HepG2 (cell line): ENCODE measurements at regions not wholly inside any gene's neighbourhood (a gene's known extent, or its start where the extent isn't known, plus 50 kb on each side); places are given as distances from the start of the nearest gene placed in this dataset.

ENCODE experiments used
- ATAC-seq: fragments of 200-7000 bp; cut with Tn5 transposase; 3 replicates; pipeline ENCODE4 v1.9.1; 2020; ENCODE audit warnings: mild to moderate bottlenecking, moderate library complexity
- BruUV-seq: library from RNA; stranded (reverse); fragments of 400-500 nt; replicated peaks from 2 replicates; lab custom pipeline; 2021; lab: Mats Ljungman, UMichigan
- CTCF ChIA-PET: fragments of 300-600 bp; formaldehyde crosslinking; extraction: SDS; loops from one replicate; lab custom pipeline; 2021; ENCODE audit warnings: low total read pairs, inconsistent platforms, low intra/inter-chr PET ratio; lab: Yijun Ruan, JAX
- POLR2A ChIA-PET: fragments of 350-600 bp; sonication (Branson Sonifier 250); formaldehyde crosslinking; loops from one replicate; lab custom pipeline; 2020; ENCODE audit warnings: antibody characterized with exemption, inconsistent platforms; lab: Yijun Ruan, JAX
- DNase-seq: peaks from one replicate; pipeline ENCODE4 v3.0.0-alpha.2; 2015; ENCODE audit warnings: low spot score
- FAIRE-seq: peaks from 3 replicates; lab custom pipeline; 2011; peaks lifted over from hg19 to GRCh38; lab: Jason Lieb, UNC
- H2AFZ ChIP-seq: one replicate; pipeline ENCODE4 v1.6.1; 2011; ENCODE audit warnings: low read length, inconsistent platforms
- H3K27ac ChIP-seq: fragments of 300-600 bp; 3 replicates; pipeline ENCODE4 v1.8.0; 2011; ENCODE audit warnings: mixed run types, mild to moderate bottlenecking, mixed read lengths, low read length, inconsistent platforms; ENCODE audit not compliant: insufficient read depth; ENCODE audit errors: extremely low read length
- H3K27me3 ChIP-seq, 2 experiments: fragments of 200-600 bp in 1 of 2; 2 replicates in 1 of 2; 3 replicates in 1 of 2; pipeline versions ENCODE4 v1.6.0 to v1.8.0; 2011; ENCODE audit warnings: low read length in 2 of 2, mild to moderate bottlenecking in 2 of 2, moderate library complexity in 2 of 2, inconsistent platforms in 1 of 2; ENCODE audit not compliant: insufficient read depth in 2 of 2, control insufficient read depth in 1 of 2
- H3K36me3 ChIP-seq, 2 experiments: fragments of 200-600 bp in 1 of 2; replicated peaks in 1 of 2; 2 replicates in 1 of 2; 3 replicates in 1 of 2; pipeline versions ENCODE4 v1.5.1 to v1.8.0; 2011; ENCODE audit warnings: low read length in 2 of 2, inconsistent platforms in 1 of 2; ENCODE audit not compliant: insufficient read depth in 2 of 2, control insufficient read depth in 1 of 2
- H3K4me1 ChIP-seq: 2 replicates; pipeline ENCODE4 v1.5.1; 2012; ENCODE audit warnings: low read length, inconsistent platforms; ENCODE audit not compliant: insufficient read depth
- H3K4me2 ChIP-seq: 2 replicates; pipeline ENCODE4 v1.6.0; 2011; ENCODE audit warnings: low read depth, low read length, inconsistent platforms
- H3K4me3 ChIP-seq, 3 experiments: fragments of 200-600 bp in 1 of 3; sonication (generic), shearing (Covaris generic) in 1 of 3; replicated peaks in 1 of 3; 2 replicates each; pipeline ENCODE4 v1.5.1; 2011 to 2016; ENCODE audit warnings: low read length in 3 of 3, inconsistent platforms in 2 of 3, low read depth in 2 of 3, mild to moderate bottlenecking in 2 of 3, control low read depth in 1 of 3, mixed read lengths in 1 of 3; ENCODE audit not compliant: insufficient read depth in 1 of 3
- H3K79me2 ChIP-seq: one replicate; pipeline ENCODE4 v1.6.1; 2011; ENCODE audit warnings: low read length, inconsistent platforms; ENCODE audit not compliant: insufficient read depth
- H3K9ac ChIP-seq: 2 replicates; pipeline ENCODE4 v1.6.0; 2011; ENCODE audit warnings: mild to moderate bottlenecking, low read depth, low read length, inconsistent platforms; ENCODE audit not compliant: insufficient read depth
- H3K9me3 ChIP-seq: 2 replicates; pipeline ENCODE4 v1.5.1; 2012; ENCODE audit warnings: mild to moderate bottlenecking, low read length
- H4K20me1 ChIP-seq: 2 replicates; pipeline ENCODE4 v1.6.0; 2011; ENCODE audit warnings: inconsistent platforms, mild to moderate bottlenecking, low read length, moderate library complexity; ENCODE audit not compliant: insufficient read depth
- CEBPB ChIP-seq: IDR thresholded peaks from 2 replicates; pipeline ENCODE4 v1.6.1; 2011; ENCODE audit warnings: low read depth, low read length, improper control_type of control experiment, borderline replicate concordance
- KDM2A ChIP-seq: sonication (generic); formaldehyde crosslinking; IDR thresholded peaks from 2 replicates; pipeline ENCODE4 v1.4.0; 2020; ENCODE audit warnings: low read depth, missing genetic modification reagents, borderline replicate concordance
- ZBTB34 ChIP-seq: sonication (generic); formaldehyde crosslinking; IDR thresholded peaks from 2 replicates; pipeline ENCODE4 v1.8.0; 2022; ENCODE audit warnings: mild to moderate bottlenecking, missing genetic modification reagents
- ZBTB38 ChIP-seq: sonication (generic); formaldehyde crosslinking; IDR thresholded peaks from 2 replicates; pipeline ENCODE4 v1.5.1; 2020; ENCODE audit warnings: mild to moderate bottlenecking, missing genetic modification reagents
- ZNF263 ChIP-seq: sonication (generic); formaldehyde crosslinking; IDR thresholded peaks from 2 replicates; pipeline ENCODE4 v1.4.0; 2020; ENCODE audit warnings: missing genetic modification reagents
- WGBS: methylation state at CpG from one replicate; pipeline ENCODE4 v1.1.6; 2017; ENCODE audit warnings: low lambda C conversion rate; 5-methylcytosine and 5-hydroxymethylcytosine counted together
- in situ Hi-C: cut with HindIII; loops from 2 replicates; pipeline ENCODE4 v1.10.0; 2017; ENCODE audit warnings: low pct_unique_long_range_greater_than_20kb; ENCODE audit not compliant: extremely low pct_ligation_motif_present
- intact Hi-C: fragments of 100-400 bp; cut with micrococcal nuclease; formaldehyde crosslinking; loops from one replicate; pipeline ENCODE4 v1.10.0; 2022; ENCODE audit not compliant: unreplicated experiment
- TF ChIP-seq, protein P1 (sequence below): sonication (generic); formaldehyde crosslinking; IDR thresholded peaks from 2 replicates; pipeline ENCODE4 v1.4.0; 2020; ENCODE audit warnings: missing genetic modification reagents
- TF ChIP-seq, protein P2 (sequence below): sonication (generic); formaldehyde crosslinking; IDR thresholded peaks from 2 replicates; pipeline ENCODE4 v1.8.0; 2022; ENCODE audit warnings: mild to moderate bottlenecking, missing genetic modification reagents, moderate library complexity

- H3K27ac ChIP-seq = no peak overlapping the region
- ChIA-PET CTCF (no interaction called here), POLR2A (no interaction called here)
- H3K4me2 ChIP-seq = no peak overlapping the region
- H3K4me1 ChIP-seq = peaks cover 44% of the 10 kb centered on the region
- 100% methylated on average over 1 of the region's 4 CpGs for WGBS
- no peaks in the 10 kb centered on the region for H4K20me1 ChIP-seq
- peak; percentile 19; the same call in 1 of the 3 replicates for ATAC-seq
- in situ Hi-C loops = no loop called here
- H3K36me3 ChIP-seq = no peaks in the 10 kb centered on the region; a peak in 1 of 5 replicates
- H2AFZ ChIP-seq = no peak overlapping the region
- H3K9ac ChIP-seq = no peak overlapping the region
- peak; percentile 15 for FAIRE-seq
- TF ChIP-seq ZNF263 (CRISPR knock-in tag) = peak; percentile 77
- TF ChIP-seq ZBTB38 (CRISPR knock-in tag) = peak; percentile 42; the same call in 1 of the 2 replicates
- TF ChIP-seq KDM2A (CRISPR knock-in tag) = no peak
- peak; percentile 2; the same call in 1 of the 2 replicates for TF ChIP-seq CEBPB
- no peak for TF ChIP-seq ZBTB34 (CRISPR knock-in tag)
- TF ChIP-seq, protein P1, sequence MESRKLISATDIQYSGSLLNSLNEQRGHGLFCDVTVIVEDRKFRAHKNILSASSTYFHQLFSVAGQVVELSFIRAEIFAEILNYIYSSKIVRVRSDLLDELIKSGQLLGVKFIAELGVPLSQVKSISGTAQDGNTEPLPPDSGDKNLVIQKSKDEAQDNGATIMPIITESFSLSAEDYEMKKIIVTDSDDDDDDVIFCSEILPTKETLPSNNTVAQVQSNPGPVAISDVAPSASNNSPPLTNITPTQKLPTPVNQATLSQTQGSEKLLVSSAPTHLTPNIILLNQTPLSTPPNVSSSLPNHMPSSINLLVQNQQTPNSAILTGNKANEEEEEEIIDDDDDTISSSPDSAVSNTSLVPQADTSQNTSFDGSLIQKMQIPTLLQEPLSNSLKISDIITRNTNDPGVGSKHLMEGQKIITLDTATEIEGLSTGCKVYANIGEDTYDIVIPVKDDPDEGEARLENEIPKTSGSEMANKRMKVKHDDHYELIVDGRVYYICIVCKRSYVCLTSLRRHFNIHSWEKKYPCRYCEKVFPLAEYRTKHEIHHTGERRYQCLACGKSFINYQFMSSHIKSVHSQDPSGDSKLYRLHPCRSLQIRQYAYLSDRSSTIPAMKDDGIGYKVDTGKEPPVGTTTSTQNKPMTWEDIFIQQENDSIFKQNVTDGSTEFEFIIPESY (CRISPR knock-in tag) = 0 out of 2 replicates have a peak, but pooled peaks have one; percentile 30
- TF ChIP-seq, protein P2, sequence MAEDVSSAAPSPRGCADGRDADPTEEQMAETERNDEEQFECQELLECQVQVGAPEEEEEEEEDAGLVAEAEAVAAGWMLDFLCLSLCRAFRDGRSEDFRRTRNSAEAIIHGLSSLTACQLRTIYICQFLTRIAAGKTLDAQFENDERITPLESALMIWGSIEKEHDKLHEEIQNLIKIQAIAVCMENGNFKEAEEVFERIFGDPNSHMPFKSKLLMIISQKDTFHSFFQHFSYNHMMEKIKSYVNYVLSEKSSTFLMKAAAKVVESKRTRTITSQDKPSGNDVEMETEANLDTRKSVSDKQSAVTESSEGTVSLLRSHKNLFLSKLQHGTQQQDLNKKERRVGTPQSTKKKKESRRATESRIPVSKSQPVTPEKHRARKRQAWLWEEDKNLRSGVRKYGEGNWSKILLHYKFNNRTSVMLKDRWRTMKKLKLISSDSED = 0 out of 2 replicates have a peak, but pooled peaks have one; percentile 28
- no peak overlapping the region for H3K4me3 ChIP-seq
- BruUV-seq = no TSS peak
- no peaks in the 10 kb centered on the region for H3K79me2 ChIP-seq
- H3K9me3 ChIP-seq = no peaks in the 10 kb centered on the region
- intact Hi-C loops = no loop called here
- no peaks in the 10 kb centered on the region for H3K27me3 ChIP-seq
- peak; percentile 43 for DNase-seq
These were observed 288.9 kb upstream of the TPM1 start for GRCh38 chr15:62753518-62754221.
